Fibroblast of the conjunctiva (primary cell): ENCODE measurements at regions not wholly inside any gene's neighbourhood (a gene's known extent, or its start where the extent isn't known, plus 50 kb on each side); places are given as distances from the start of the nearest gene placed in this dataset.
"Not testable (repeated sequence)": the region's sequence is repeated elsewhere in the genome, so short reads cannot be mapped to it uniquely, and the experiment has no call there.

ENCODE experiments used
- DNase-seq: peaks from one replicate; pipeline ENCODE4 v3.0.0-alpha.2; 2010; ENCODE audit warnings: low read depth

DNA sequence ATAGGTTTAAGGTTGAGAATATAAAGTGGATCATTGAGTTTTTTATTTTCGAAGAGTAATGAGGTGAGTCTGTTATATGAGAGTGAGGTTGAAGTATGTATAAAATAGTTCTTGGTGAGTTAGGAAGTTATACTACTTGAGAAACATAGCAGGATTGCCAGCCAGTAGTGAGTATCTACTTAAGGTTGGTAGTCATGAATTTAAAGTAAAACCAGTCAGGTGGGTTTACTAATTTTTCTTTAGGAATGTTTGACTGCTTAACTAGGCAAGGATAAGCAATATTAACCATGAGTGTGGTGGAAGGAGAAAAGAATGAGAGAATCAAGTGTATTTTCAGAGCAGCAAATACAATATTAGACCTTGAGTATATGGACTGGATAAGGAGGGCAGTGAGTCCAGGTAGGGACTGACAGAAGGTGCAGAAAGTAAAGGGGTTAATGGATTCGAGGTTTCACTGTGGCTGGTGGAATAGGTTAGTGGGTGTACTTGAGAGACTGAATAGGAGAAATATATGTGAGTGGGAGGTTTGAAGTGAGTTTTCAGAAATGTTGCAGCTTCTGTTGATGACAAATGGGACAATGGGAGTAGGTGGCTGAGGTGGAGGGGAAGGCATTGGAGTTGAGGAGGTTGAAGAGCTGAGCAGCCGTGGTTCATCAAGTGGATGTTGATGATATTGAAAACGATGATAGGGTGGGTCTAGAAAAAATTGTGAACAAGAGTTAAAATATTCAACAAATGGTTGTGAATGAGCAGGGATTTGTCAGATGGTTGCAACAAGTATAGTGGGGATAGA, 232.5 kb upstream of the ASCC3 start:
- no peak for DNase-seq

GRCh38 chr6:101114703-101115102, 233.6 kb upstream of the ASCC3 start:
- DNase-seq = peak; percentile 8

- DNase-seq = no peak
Measured at GRCh38 chr6:101116337-101116736, 235.2 kb upstream of the ASCC3 start.

DNA sequence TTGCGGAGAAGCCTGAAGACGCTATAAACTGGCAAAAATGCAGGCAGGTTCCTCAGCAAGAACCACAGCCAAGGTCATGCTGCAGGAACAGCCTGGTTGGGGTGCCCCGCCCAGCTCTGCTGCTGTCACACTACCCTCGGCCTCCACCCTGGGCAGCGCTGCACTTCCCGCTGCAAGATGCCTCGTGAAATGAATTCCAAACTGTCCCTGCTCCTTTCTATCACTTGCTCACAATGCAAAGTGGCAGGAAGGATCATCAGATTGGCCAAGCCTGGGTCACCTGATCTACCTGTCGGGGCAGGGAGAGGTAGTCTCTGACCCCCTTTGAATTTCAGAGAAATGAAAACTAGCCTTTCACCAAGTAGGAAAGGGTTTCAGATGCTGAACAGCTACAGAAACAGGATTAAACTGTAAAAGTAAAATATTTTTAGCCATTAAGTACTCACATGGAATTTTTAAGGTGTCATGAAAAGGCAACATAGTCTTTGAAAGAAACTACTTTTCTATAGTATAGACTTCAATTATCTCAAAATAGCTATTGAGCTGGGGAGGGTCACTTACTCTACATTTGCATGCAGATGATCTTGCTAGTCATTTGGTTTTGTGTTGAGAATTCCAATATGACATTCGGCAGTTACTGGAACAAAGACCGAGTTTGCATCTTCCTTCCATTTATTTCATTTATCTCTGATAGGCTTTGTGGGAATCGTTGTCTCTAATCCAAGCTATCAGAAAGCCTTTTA, 236.4 kb upstream of the ASCC3 start:
- no peak for DNase-seq

- DNase-seq = no peak
Measured at GRCh38 chr6:101118136-101118396, 236.9 kb upstream of the ASCC3 start.

DNA sequence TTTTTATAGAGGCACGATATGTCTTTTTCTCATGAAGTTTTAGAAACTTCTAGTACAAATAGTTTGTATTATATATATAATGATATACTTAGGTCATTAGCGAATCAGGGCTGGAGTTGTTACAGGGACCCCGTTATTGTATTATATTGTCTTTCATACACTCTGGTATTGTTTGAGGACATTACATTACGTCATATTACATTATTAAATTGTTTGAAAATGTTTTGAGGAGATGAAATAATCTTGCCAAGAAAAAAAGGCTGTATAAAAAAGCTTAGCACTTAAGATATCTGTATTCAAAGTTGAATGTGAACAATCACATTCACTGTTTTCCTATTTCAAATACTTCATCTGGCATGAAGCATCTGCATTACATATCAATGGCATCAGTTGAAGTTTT, 239.6 kb upstream of the ASCC3 start:
- no peak for DNase-seq

DNA sequence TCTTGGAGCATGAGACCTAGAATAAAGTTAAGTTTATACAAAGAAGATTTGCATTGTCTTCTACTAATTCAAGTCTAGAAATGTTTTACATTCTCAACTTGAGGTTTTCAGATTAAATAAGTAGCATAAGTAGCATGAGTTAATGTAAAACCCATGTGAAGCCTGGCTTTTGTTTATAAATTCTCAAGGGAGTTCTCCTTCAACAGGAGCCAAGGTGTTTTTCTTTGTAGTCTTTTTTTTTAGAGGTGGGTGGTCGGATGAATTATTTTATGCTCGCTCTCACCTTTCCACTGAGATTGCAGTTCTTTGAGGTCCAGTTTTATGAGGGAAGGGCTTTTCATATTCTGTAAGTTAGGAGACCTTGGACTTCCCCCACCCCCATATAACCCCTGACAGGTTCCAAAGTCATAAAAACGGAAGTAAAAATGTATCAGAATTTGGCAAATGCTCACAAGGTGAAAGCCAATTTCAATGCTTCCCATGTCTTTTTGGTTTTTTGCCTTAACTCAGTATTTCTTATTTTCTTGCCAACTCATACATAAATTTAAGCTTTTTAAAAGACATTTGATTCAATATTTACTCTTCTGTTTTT, 244.3 kb upstream of the ASCC3 start:
- no peak for DNase-seq

DNA sequence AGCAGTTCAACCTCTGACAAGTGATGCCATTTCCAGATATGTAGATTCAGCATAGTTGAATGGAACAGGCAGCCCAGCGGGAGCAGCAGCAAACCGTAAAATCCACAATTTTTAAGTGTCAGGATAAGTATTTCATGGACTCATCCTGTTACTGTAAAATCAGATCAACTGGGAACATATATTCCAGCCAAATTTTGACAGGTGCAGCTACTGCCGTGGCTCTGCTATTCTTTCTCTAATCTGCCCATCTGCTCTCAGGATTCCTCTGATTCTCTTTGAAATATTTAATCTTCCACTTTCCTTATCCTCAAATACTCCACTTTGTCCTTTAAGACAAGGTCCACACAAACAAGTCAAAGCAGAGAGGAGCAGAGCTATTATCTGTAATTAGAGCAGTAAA, 245.4 kb upstream of the ASCC3 start:
- no peak for DNase-seq

DNA sequence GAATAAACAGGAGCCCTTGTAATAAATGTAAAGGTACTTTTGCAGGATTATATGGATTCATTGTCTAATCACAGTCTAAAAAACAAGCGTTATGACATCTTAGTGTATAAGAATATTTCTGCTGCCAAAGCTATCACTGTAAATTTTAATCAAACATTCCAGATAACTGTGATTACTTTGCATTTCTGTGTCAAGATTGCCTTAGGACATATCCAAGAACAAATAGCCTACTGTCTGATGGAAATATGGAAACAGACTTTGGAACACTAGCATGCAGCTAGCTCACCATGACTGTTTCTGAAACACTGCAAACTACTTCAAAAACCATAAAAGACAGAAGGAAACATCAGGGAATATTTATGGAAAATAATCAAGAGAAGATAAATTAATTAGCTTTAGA, 248.7 kb upstream of the ASCC3 start:
- DNase-seq = no peak

DNA sequence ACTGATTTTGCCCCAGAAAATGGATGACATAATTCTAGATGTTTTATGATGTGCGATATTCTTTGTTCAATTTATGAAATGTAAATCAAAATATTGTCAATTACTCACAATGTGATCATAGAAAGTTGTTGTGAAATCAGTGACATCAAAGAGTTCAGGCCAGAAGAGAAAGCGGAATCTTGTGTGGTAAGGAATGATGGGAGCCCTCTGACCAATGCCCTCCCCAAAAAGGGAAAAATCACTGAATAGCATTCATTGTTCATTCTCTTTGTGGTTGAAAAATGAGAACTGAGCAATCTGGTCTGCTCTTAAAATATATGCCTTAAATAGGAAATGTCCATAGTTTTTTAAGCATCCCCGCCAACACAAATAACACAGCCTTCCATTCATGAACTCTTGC, 247.1 kb upstream of the GRIK2 start:
- no peak for DNase-seq

GRCh38 chr6:101150226-101150625, 243.3 kb upstream of the GRIK2 start:
- DNase-seq = no peak

DNA sequence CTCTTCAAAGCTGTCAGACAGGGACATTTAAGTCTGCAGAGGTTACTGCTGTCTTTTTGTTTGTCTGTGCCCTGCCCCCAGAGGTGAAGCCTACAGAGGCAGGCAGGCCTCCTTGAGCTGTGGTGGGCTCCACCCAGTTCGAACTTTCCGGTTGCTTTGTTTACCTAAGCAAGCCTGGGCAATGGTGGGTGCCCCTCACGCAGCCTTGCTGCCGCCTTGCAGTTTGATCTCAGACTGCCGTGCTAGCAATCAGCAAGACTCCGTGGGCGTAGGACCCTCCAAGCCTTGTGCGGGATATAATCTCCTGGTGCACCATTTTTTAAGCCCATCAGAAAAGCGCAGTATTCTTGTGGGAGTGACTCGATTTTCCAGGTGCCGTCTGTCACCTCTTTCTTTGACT, 235.9 kb upstream of the GRIK2 start:
- not testable (repeated sequence) for DNase-seq

GRCh38 chr6:101163611-101164010, 229.9 kb upstream of the GRIK2 start:
- DNase-seq = no peak

DNA sequence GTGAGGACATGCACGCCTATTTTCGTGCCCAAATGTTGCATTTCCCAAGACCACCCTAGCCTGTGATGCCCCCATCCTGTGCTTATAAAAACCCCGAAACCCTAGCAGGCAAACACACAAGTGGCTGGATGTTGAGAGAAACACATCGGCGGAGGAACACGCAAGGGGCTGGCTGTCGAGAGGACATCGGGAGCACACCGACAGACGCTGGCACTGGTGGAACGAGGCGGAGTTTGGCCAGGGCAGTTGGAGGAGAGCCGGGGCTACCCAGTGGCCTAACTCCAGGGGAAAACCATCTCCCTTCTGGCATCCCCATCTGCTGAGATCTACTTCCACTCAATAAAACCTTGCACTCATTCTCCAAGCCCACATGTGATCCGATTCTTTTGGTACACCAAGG, 225.9 kb upstream of the GRIK2 start:
- no peak for DNase-seq

- not testable (repeated sequence) for DNase-seq
Measured at GRCh38 chr6:101171049-101171448, 222.5 kb upstream of the GRIK2 start.

- no peak for DNase-seq
Measured at GRCh38 chr6:101178748-101179147, 214.8 kb upstream of the GRIK2 start.

- no peak for DNase-seq
Measured at GRCh38 chr6:101181006-101181405, 212.5 kb upstream of the GRIK2 start.

GRCh38 chr6:101188285-101188798, 205.2 kb upstream of the GRIK2 start:
- not testable (repeated sequence) for DNase-seq

DNA sequence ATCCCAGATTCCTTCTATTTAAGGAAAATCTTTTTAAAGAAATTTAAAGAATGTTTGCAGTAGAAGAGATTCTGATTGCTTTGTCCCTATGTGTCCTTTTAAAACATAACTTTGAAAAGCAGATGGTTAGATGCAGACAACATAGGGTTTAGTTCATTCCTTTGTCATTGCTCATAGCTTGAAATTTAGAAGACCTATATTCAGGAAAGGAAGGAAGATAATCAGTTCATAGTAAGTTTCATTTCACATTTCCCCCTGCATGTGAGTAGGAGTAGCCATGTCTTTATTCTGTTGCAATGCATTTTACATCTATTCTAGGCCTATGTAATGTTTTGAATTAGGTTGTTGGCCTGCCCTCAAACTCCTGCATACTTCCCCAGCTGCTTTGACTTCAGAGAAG, 197.9 kb upstream of the GRIK2 start:
- DNase-seq = no peak

- no peak for DNase-seq
Measured at GRCh38 chr6:101199441-101199840, 194.1 kb upstream of the GRIK2 start.

GRCh38 chr6:101202867-101203374, 190.6 kb upstream of the GRIK2 start:
- no peak for DNase-seq

GRCh38 chr6:101203664-101204063, 189.8 kb upstream of the GRIK2 start:
- DNase-seq = no peak

GRCh38 chr6:101208152-101208551, 185.4 kb upstream of the GRIK2 start:
- DNase-seq = no peak
